ENCODE measurements at regions not wholly inside any gene's neighbourhood (a gene's known extent, or its start where the extent isn't known, plus 50 kb on each side); places are given as distances from the start of the nearest gene placed in this dataset.

GRCh38 chr6:145080651-145081050 lies 654.7 kb downstream of the EPM2A start:
- Histone ChIP-seq H3K9me2 (replicated peaks; ENCODE audit: control insufficient read depth, low read length) (no peaks in the 10 kb centered on the region), H3K4me1 (ENCODE audit: control insufficient read depth, low read length) (no peaks in the 10 kb centered on the region), H3K4me2 (ENCODE audit: low read length) (no peak overlapping the region), H3K27ac (ENCODE audit: low read depth, low read length) (no peak overlapping the region), H3K9me3 (ENCODE audit: control insufficient read depth, insufficient read depth, low read length) (no peaks in the 10 kb centered on the region), H3K79me2 (ENCODE audit: control insufficient read depth, low read length) (no peaks in the 10 kb centered on the region), H3K27me3 (ENCODE audit: control insufficient read depth, low read length) (no peaks in the 10 kb centered on the region), H3K4me3 (ENCODE audit: low read length) (no peak overlapping the region), H3K36me3 (ENCODE audit: control insufficient read depth, low read length) (no peaks in the 10 kb centered on the region), H4K20me1 (ENCODE audit: control insufficient read depth, insufficient read depth, low read depth, low read length) (no peaks in the 10 kb centered on the region), H3F3A (ENCODE audit: control insufficient read depth, insufficient read depth) (no peaks in the 10 kb centered on the region)
- TF ChIP-seq CTCF (IDR thresholded peaks at IDR 0.05; ENCODE audit: low read depth, low read length, poor library complexity, severe bottlenecking) (no peak), EZH2phosphoT487 (IDR thresholded peaks at IDR 0.05; ENCODE audit: borderline replicate concordance, low read length) (no peak)

GRCh38 chr6:145081677-145082076 lies 653.6 kb downstream of the EPM2A start:
- Histone ChIP-seq H3K79me2 (ENCODE audit: control insufficient read depth, low read length) (no peaks in the 10 kb centered on the region), H3K4me2 (ENCODE audit: low read length) (no peak overlapping the region), H3K27ac (ENCODE audit: low read depth, low read length) (no peak overlapping the region), H3K27me3 (ENCODE audit: control insufficient read depth, low read length) (no peaks in the 10 kb centered on the region), H3K4me3 (ENCODE audit: low read length) (no peak overlapping the region), H3K36me3 (ENCODE audit: control insufficient read depth, low read length) (no peaks in the 10 kb centered on the region), H3K4me1 (ENCODE audit: control insufficient read depth, low read length) (no peaks in the 10 kb centered on the region), H3F3A (ENCODE audit: control insufficient read depth, insufficient read depth) (no peaks in the 10 kb centered on the region), H3K9me3 (ENCODE audit: control insufficient read depth, insufficient read depth, low read length) (no peaks in the 10 kb centered on the region), H4K20me1 (ENCODE audit: control insufficient read depth, insufficient read depth, low read depth, low read length) (no peaks in the 10 kb centered on the region), H3K9me2 (replicated peaks; ENCODE audit: control insufficient read depth, low read length) (no peaks in the 10 kb centered on the region)
- TF ChIP-seq EZH2phosphoT487 (IDR thresholded peaks at IDR 0.05; ENCODE audit: borderline replicate concordance, low read length): no peak
- no peak for TF ChIP-seq CTCF (IDR thresholded peaks at IDR 0.05; ENCODE audit: low read depth, low read length, poor library complexity, severe bottlenecking)

GRCh38 chr6:145082359-145082758 lies 653.0 kb downstream of the EPM2A start:
- no peaks in the 10 kb centered on the region for H3K36me3 ChIP-seq (ENCODE audit: control insufficient read depth, low read length)
- H3K9me3 ChIP-seq (ENCODE audit: control insufficient read depth, insufficient read depth, low read length): no peaks in the 10 kb centered on the region
- H3K4me2 ChIP-seq (ENCODE audit: low read length): no peak overlapping the region
- H3K9me2 ChIP-seq (replicated peaks; ENCODE audit: control insufficient read depth, low read length): no peaks in the 10 kb centered on the region
- H3F3A ChIP-seq (ENCODE audit: control insufficient read depth, insufficient read depth): no peaks in the 10 kb centered on the region
- no peak overlapping the region for H3K4me3 ChIP-seq (ENCODE audit: low read length)
- H3K4me1 ChIP-seq (ENCODE audit: control insufficient read depth, low read length): no peaks in the 10 kb centered on the region
- H3K27ac ChIP-seq (ENCODE audit: low read depth, low read length): no peak overlapping the region
- no peaks in the 10 kb centered on the region for H4K20me1 ChIP-seq (ENCODE audit: control insufficient read depth, insufficient read depth, low read depth, low read length)
- no peaks in the 10 kb centered on the region for H3K79me2 ChIP-seq (ENCODE audit: control insufficient read depth, low read length)
- H3K27me3 ChIP-seq (ENCODE audit: control insufficient read depth, low read length): no peaks in the 10 kb centered on the region
- no peak for TF ChIP-seq EZH2phosphoT487 (IDR thresholded peaks at IDR 0.05; ENCODE audit: borderline replicate concordance, low read length)
- no peak for TF ChIP-seq CTCF (IDR thresholded peaks at IDR 0.05; ENCODE audit: low read depth, low read length, poor library complexity, severe bottlenecking)

GRCh38 chr6:145086197-145086596 lies 649.1 kb downstream of the EPM2A start:
- H3K79me2 ChIP-seq (ENCODE audit: control insufficient read depth, low read length): no peaks in the 10 kb centered on the region
- TF ChIP-seq CTCF (IDR thresholded peaks at IDR 0.05; ENCODE audit: low read depth, low read length, poor library complexity, severe bottlenecking) (no peak), EZH2phosphoT487 (IDR thresholded peaks at IDR 0.05; ENCODE audit: borderline replicate concordance, low read length) (no peak)
- H3K9me3 ChIP-seq (ENCODE audit: control insufficient read depth, insufficient read depth, low read length): no peaks in the 10 kb centered on the region
- H3K36me3 ChIP-seq (ENCODE audit: control insufficient read depth, low read length): no peaks in the 10 kb centered on the region
- no peaks in the 10 kb centered on the region for H4K20me1 ChIP-seq (ENCODE audit: control insufficient read depth, insufficient read depth, low read depth, low read length)
- H3K4me2 ChIP-seq (ENCODE audit: low read length): no peak overlapping the region
- no peaks in the 10 kb centered on the region for H3K27me3 ChIP-seq (ENCODE audit: control insufficient read depth, low read length)
- H3F3A ChIP-seq (ENCODE audit: control insufficient read depth, insufficient read depth): no peaks in the 10 kb centered on the region
- no peaks in the 10 kb centered on the region for H3K4me1 ChIP-seq (ENCODE audit: control insufficient read depth, low read length)
- H3K4me3 ChIP-seq (ENCODE audit: low read length): no peak overlapping the region
- no peak overlapping the region for H3K27ac ChIP-seq (ENCODE audit: low read depth, low read length)
- no peaks in the 10 kb centered on the region for H3K9me2 ChIP-seq (replicated peaks; ENCODE audit: control insufficient read depth, low read length)
